ENCODE measurements at regions not wholly inside any gene's neighbourhood (a gene's known extent, or its start where the extent isn't known, plus 50 kb on each side); places are given as distances from the start of the nearest gene placed in this dataset.
A peak's percentile ranks its signal among the peaks of the same experiment; 100 is the strongest.

DNA sequence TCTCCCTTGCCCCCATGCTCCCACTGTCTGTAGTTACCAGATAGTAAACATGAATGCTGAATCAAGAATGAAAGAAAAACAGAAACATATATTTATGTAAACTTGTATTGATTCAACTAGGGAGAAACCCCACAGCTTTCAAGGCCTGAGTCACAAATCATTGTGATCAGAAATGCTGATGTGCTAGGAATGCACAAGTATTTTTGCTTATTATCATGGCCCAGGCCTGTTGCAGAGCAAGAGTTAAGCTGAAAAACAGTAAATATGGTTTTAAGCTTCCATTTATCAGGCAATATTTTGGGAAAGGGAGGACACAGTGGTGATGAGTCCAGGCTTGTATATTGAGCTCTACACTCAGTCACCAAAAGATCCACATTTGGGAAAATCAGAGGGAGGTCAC, 669.6 kb downstream of the DIAPH3 start:
- intact Hi-C loops (cut with DNase I), result no loop called here
- DNase-seq, result no peak
- no peak overlapping the region for H3K4me3 ChIP-seq
- H3K9me3 ChIP-seq, result no peaks in the 10 kb centered on the region
- H3K27ac ChIP-seq, result no peak overlapping the region
- TF ChIP-seq POLR2A (IDR thresholded peaks at IDR 0.05) (no peak), EP300 (IDR thresholded peaks at IDR 0.05) (no peak)
- TF ChIP-seq, protein P1, sequence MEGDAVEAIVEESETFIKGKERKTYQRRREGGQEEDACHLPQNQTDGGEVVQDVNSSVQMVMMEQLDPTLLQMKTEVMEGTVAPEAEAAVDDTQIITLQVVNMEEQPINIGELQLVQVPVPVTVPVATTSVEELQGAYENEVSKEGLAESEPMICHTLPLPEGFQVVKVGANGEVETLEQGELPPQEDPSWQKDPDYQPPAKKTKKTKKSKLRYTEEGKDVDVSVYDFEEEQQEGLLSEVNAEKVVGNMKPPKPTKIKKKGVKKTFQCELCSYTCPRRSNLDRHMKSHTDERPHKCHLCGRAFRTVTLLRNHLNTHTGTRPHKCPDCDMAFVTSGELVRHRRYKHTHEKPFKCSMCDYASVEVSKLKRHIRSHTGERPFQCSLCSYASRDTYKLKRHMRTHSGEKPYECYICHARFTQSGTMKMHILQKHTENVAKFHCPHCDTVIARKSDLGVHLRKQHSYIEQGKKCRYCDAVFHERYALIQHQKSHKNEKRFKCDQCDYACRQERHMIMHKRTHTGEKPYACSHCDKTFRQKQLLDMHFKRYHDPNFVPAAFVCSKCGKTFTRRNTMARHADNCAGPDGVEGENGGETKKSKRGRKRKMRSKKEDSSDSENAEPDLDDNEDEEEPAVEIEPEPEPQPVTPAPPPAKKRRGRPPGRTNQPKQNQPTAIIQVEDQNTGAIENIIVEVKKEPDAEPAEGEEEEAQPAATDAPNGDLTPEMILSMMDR (IDR thresholded peaks at IDR 0.05), result no peak
- H3K27me3 ChIP-seq, result no peaks in the 10 kb centered on the region
- H3K36me3 ChIP-seq, result no peaks in the 10 kb centered on the region
- no peaks in the 10 kb centered on the region for H3K4me1 ChIP-seq (ENCODE audit: insufficient read depth)

GRCh38 chr13:59494560-59494970, 669.2 kb downstream of the DIAPH3 start:
- intact Hi-C loops (cut with DNase I), result no loop called here
- H3K9me3 ChIP-seq, result no peaks in the 10 kb centered on the region
- no peak overlapping the region for H3K4me3 ChIP-seq
- H3K4me1 ChIP-seq (ENCODE audit: insufficient read depth), result no peaks in the 10 kb centered on the region
- no peak overlapping the region for H3K27ac ChIP-seq
- WGBS, 3 donors, result 1 to 5% (median 3%) methylated on average over 4 of the region's 4 CpGs
- DNase-seq, result peak in 2 of 5 donors; percentile 9 to 12
- H3K36me3 ChIP-seq, result no peaks in the 10 kb centered on the region
- no peak for TF ChIP-seq POLR2A (IDR thresholded peaks at IDR 0.05)
- TF ChIP-seq, protein P1 (IDR thresholded peaks at IDR 0.05), result no peak
- TF ChIP-seq EP300 (IDR thresholded peaks at IDR 0.05), result no peak
- H3K27me3 ChIP-seq, result no peaks in the 10 kb centered on the region

DNA sequence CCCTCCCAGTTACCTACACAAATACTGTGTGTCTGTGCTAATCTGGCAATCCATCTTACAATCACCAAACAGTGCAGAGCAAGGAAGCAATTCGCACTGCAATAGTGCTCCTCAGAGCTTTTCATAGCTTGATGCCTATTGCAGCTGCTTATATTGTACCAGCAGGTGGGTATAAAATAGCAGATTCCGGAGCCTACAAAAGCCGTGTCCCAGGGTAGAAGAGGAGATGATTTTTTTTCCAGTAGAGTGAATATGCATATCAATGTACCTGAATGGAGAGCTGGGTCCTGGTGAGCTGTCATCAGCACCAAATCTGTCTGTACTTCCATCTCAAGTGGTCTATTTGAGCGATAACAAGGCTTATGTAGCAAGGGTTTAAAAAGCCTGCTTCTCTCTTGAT, 668.4 kb downstream of the DIAPH3 start:
- WGBS, 3 donors, result 90 to 95% (median 93%) methylated on average over 4 of the region's 4 CpGs
- no peak overlapping the region for H3K27ac ChIP-seq
- H3K36me3 ChIP-seq, result no peaks in the 10 kb centered on the region
- no peak for DNase-seq
- H3K9me3 ChIP-seq, result no peaks in the 10 kb centered on the region
- no peaks in the 10 kb centered on the region for H3K4me1 ChIP-seq (ENCODE audit: insufficient read depth)
- intact Hi-C loops (cut with DNase I), result no loop called here
- H3K27me3 ChIP-seq, result no peaks in the 10 kb centered on the region
- no peak overlapping the region for H3K4me3 ChIP-seq
- no peak for TF ChIP-seq EP300 (IDR thresholded peaks at IDR 0.05)
- TF ChIP-seq POLR2A (IDR thresholded peaks at IDR 0.05), result no peak
- TF ChIP-seq, protein P1 (IDR thresholded peaks at IDR 0.05), result no peak

- no peaks in the 10 kb centered on the region for H3K9me3 ChIP-seq
- H3K27ac ChIP-seq, result no peak overlapping the region
- no peaks in the 10 kb centered on the region for H3K4me1 ChIP-seq (ENCODE audit: insufficient read depth)
- TF ChIP-seq, protein P1 (IDR thresholded peaks at IDR 0.05), result no peak
- no peak for TF ChIP-seq POLR2A (IDR thresholded peaks at IDR 0.05)
- TF ChIP-seq EP300 (IDR thresholded peaks at IDR 0.05), result no peak
- no peak for DNase-seq
- H3K4me3 ChIP-seq, result no peak overlapping the region
- WGBS, 3 donors, result 34 to 63% (median 51%) methylated on average over 7 of the region's 7 CpGs
- no peaks in the 10 kb centered on the region for H3K27me3 ChIP-seq
- H3K36me3 ChIP-seq, result no peaks in the 10 kb centered on the region
- intact Hi-C loops (cut with DNase I), result no loop called here
Measured at GRCh38 chr13:59495936-59496512, 667.7 kb downstream of the DIAPH3 start.
